ENCODE measurements at regions not wholly inside any gene's neighbourhood (a gene's known extent, or its start where the extent isn't known, plus 50 kb on each side); places are given as distances from the start of the nearest gene placed in this dataset.

DNA sequence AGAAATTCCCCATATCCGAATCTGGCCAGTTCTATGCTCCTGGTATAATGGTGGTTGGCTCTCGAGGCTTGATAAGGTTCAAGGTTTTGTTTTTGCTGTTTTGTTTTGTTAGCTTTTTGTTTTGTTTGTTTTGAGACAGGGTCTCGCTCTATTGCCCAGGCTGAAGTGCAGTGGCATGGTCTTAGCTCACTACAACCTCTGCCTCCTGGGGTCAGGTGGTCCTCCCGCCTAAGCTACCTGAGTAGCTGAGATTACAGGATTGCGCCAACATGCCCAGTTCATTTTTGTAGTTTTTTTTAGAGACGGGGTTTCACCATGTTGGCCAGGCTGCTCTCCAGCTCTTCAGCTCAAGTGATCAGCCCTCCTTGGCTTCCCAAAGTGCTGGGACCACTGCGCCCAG, 109.1 kb upstream of the ERRFI1 start:
- no peaks in the 10 kb centered on the region for H3K9me3 Mint-ChIP-seq (ENCODE audit: low read depth)
- H3K4me1 Mint-ChIP-seq (ENCODE audit: low read depth) = peaks cover 9% of the 10 kb centered on the region
- H3K27me3 Mint-ChIP-seq = no peaks in the 10 kb centered on the region
- no peak for DNase-seq (ENCODE audit: low spot score, unreplicated experiment)
- TF ChIP-seq, protein P1, sequence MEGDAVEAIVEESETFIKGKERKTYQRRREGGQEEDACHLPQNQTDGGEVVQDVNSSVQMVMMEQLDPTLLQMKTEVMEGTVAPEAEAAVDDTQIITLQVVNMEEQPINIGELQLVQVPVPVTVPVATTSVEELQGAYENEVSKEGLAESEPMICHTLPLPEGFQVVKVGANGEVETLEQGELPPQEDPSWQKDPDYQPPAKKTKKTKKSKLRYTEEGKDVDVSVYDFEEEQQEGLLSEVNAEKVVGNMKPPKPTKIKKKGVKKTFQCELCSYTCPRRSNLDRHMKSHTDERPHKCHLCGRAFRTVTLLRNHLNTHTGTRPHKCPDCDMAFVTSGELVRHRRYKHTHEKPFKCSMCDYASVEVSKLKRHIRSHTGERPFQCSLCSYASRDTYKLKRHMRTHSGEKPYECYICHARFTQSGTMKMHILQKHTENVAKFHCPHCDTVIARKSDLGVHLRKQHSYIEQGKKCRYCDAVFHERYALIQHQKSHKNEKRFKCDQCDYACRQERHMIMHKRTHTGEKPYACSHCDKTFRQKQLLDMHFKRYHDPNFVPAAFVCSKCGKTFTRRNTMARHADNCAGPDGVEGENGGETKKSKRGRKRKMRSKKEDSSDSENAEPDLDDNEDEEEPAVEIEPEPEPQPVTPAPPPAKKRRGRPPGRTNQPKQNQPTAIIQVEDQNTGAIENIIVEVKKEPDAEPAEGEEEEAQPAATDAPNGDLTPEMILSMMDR (IDR thresholded peaks at IDR 0.05; ENCODE audit: unreplicated experiment) = no peak
- no peaks in the 10 kb centered on the region for H3K36me3 Mint-ChIP-seq (ENCODE audit: insufficient read depth)
- H3K27ac Mint-ChIP-seq = no peak overlapping the region
- H3K4me3 Mint-ChIP-seq (ENCODE audit: low read depth) = no peak overlapping the region

DNA sequence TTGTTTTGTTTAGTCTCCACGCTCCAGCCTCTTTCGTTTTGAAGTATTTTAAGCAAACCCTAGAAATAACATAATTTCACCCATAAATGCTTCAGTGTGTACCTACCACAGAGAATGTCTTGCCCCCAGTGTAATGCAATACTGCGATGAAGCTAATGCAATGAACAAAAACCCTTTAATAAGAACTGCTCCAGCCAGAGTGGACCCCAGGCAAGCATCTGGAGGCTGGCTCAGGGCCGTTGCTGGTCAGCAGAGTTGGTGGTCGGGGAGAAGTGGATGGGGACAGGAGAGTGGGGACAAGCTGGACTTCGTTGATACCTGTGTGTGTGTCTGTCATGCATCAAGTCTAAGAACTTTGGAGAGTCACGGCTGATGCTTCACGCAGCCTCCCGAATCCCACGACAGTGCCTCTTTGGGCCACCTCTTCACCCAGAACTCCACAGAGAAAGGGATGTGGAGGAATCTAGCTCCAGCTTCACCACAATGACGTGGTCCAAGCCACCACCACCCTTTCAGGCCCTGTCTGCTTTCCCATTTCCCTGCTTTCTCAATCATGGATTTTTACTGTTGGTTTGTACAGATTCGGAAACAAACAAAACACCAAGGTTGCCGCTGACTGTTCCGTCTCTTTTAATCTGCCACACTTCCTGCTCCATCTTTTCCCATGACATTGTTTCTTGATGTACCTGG, 108.6 kb upstream of the ERRFI1 start:
- DNase-seq (ENCODE audit: low spot score, unreplicated experiment) = no peak
- Mint-ChIP-seq H3K4me3 (ENCODE audit: low read depth) (no peak overlapping the region), H3K9me3 (ENCODE audit: low read depth) (no peaks in the 10 kb centered on the region), H3K4me1 (ENCODE audit: low read depth) (peaks cover 9% of the 10 kb centered on the region), H3K27me3 (no peaks in the 10 kb centered on the region), H3K27ac (no peak overlapping the region), H3K36me3 (ENCODE audit: insufficient read depth) (no peaks in the 10 kb centered on the region)
- TF ChIP-seq, protein P1 (IDR thresholded peaks at IDR 0.05; ENCODE audit: unreplicated experiment) = no peak

DNA sequence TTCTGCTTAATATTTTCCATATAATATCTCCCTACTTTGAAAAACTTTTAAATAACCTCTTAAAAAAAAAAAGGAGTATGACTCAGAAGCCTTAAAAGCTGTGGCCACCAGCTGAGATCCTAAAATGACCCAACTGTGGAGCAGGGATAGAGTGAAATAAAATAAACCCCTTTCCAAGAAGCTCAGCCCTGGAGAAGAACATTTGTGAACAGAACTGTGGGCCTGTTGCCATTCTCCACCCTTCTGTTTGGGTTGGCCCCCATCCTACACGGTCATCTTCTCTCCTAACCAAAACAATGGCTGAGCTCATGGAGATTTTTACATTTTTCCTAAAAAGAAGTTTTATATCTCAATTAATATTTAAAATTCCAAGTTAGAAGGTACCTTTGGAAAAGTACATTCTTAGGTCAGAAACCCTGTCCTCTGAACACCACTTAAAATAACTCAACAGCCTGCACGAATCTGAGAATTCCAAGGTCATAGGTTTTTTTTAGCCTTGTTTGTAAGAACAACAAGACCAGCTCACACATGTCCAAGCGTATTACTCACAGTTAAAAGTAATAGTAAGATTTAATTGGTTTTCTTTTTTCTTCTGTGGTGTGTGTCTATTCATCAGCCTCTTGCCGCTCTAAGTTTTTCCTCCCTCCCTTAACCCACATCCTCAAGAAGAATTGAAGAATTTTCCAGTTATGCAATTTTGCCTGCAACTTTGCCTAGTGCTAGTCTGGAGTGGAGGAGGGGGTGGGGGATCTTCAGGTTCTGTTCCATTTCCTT, 107.7 kb upstream of the ERRFI1 start:
- Mint-ChIP-seq H3K36me3 (ENCODE audit: insufficient read depth) (no peaks in the 10 kb centered on the region), H3K4me3 (ENCODE audit: low read depth) (no peak overlapping the region), H3K9me3 (ENCODE audit: low read depth) (no peaks in the 10 kb centered on the region), H3K27ac (no peak overlapping the region), H3K4me1 (ENCODE audit: low read depth) (peaks cover 9% of the 10 kb centered on the region), H3K27me3 (no peaks in the 10 kb centered on the region)
- DNase-seq (ENCODE audit: low spot score, unreplicated experiment) = no peak
- TF ChIP-seq, protein P1 (IDR thresholded peaks at IDR 0.05; ENCODE audit: unreplicated experiment) = no peak

DNA sequence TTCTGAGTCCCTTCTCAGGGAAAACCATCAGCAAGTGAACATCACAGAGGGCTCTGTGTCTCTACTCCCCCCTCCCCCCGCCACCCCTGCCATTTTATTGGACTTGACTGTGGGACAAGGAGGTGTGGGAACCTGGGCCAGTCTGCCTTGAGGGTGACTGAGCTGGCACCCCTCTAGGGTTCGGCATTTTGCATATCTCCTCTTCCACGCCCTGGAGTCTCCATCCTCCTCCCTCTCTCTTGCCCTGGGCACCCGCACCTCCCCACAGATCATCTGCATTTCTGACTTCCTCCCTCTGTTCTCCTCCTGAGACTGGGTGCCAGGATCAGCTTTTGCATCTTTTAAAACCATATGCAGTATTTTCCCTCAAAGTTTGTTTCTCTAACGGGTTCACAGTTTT, 107.1 kb upstream of the ERRFI1 start:
- Mint-ChIP-seq H3K27me3 (no peaks in the 10 kb centered on the region), H3K9me3 (ENCODE audit: low read depth) (no peaks in the 10 kb centered on the region), H3K4me3 (ENCODE audit: low read depth) (no peak overlapping the region), H3K4me1 (ENCODE audit: low read depth) (peaks cover 9% of the 10 kb centered on the region), H3K36me3 (ENCODE audit: insufficient read depth) (no peaks in the 10 kb centered on the region), H3K27ac (no peak overlapping the region)
- DNase-seq (ENCODE audit: low spot score, unreplicated experiment) = no peak
- TF ChIP-seq, protein P1 (IDR thresholded peaks at IDR 0.05; ENCODE audit: unreplicated experiment) = no peak

DNA sequence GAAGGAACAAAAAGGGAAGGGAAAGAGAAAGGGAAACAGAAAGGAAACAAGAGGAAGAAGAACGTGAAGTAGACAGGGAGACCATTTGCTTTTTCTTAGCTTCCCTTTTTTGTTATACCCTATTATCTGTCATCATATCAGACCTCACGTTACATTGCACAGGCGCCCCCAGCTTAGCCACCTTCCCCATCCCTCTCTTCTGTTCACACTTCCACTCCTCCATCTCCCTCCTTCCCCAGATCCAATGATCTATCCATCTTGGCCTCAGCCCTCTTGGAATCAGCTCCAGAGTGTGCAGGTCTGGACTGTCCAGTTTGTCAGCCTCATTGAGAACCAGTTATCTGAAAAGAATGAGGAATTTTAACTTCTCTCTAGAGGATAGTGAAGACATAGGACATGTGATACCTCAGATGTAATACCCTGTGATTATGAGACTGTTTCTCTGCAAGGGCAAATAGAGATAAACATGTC, 101.1 kb upstream of the ERRFI1 start:
- H3K27me3 Mint-ChIP-seq = no peaks in the 10 kb centered on the region
- H3K27ac Mint-ChIP-seq = no peak overlapping the region
- H3K36me3 Mint-ChIP-seq (ENCODE audit: insufficient read depth) = peaks cover 11% of the 10 kb centered on the region
- H3K9me3 Mint-ChIP-seq (ENCODE audit: low read depth) = peaks cover 18% of the 10 kb centered on the region
- H3K4me1 Mint-ChIP-seq (ENCODE audit: low read depth) = peaks cover 7% of the 10 kb centered on the region
- H3K4me3 Mint-ChIP-seq (ENCODE audit: low read depth) = no peak overlapping the region
- no peak for DNase-seq (ENCODE audit: low spot score, unreplicated experiment)
- TF ChIP-seq, protein P1 (IDR thresholded peaks at IDR 0.05; ENCODE audit: unreplicated experiment) = no peak
